OCI-LY1 (cell line): ENCODE measurements at regions not wholly inside any gene's neighbourhood (a gene's known extent, or its start where the extent isn't known, plus 50 kb on each side); places are given as distances from the start of the nearest gene placed in this dataset.

ENCODE experiments used
- H2AFZ ChIP-seq: fragments of 200-600 bp; sonication (generic), shearing (Covaris generic); 2 replicates; pipeline ENCODE4 v1.6.0; 2014; ENCODE audit warnings: antibody characterized with exemption, mild to moderate bottlenecking, low read length
- H3F3A ChIP-seq: fragments of 200-600 bp; sonication (generic), shearing (Covaris generic); 2 replicates; pipeline ENCODE4 v1.6.0; 2014; ENCODE audit warnings: mild to moderate bottlenecking, antibody characterized with exemption, low read length, moderate library complexity; ENCODE audit not compliant: insufficient read depth
- H3K27ac ChIP-seq: fragments of 200-600 bp; sonication (generic); 2 replicates; pipeline ENCODE4 v1.5.1; 2014; ENCODE audit warnings: low read length, mixed run types, mild to moderate bottlenecking, low read depth; ENCODE audit not compliant: poor library complexity, severe bottlenecking
- H3K27me3 ChIP-seq: fragments of 200-600 bp; sonication (generic); 2 replicates; pipeline ENCODE4 v1.6.0; 2014; ENCODE audit warnings: antibody characterized with exemption, mild to moderate bottlenecking, low read length, moderate library complexity; ENCODE audit not compliant: insufficient read depth
- H3K36me3 ChIP-seq: fragments of 200-600 bp; sonication (generic); 2 replicates; pipeline ENCODE4 v1.6.1; 2014; ENCODE audit warnings: mild to moderate bottlenecking, antibody characterized with exemption, low read length, moderate library complexity, mixed read lengths; ENCODE audit not compliant: insufficient read depth
- H3K4me1 ChIP-seq: fragments of 200-600 bp; sonication (generic); 2 replicates; pipeline ENCODE4 v1.5.1; 2014; ENCODE audit warnings: mild to moderate bottlenecking, low read length, moderate library complexity; ENCODE audit not compliant: insufficient read depth, severe bottlenecking
- H3K4me2 ChIP-seq: fragments of 200-600 bp; sonication (generic), shearing (Covaris generic); 2 replicates; pipeline ENCODE4 v1.6.1; 2014; ENCODE audit warnings: low read length
- H3K4me3 ChIP-seq: fragments of 200-600 bp; sonication (generic); 2 replicates; pipeline ENCODE4 v1.5.1; 2014; ENCODE audit warnings: low read length, low read depth, mild to moderate bottlenecking, mixed read lengths; ENCODE audit not compliant: poor library complexity, severe bottlenecking
- H3K79me2 ChIP-seq: fragments of 200-600 bp; shearing (Covaris generic); 2 replicates; pipeline ENCODE4 v1.6.1; 2016; ENCODE audit warnings: mixed run types, low read length, mixed read lengths; ENCODE audit not compliant: insufficient read depth
- H3K9ac ChIP-seq: fragments of 200-600 bp; sonication (generic), shearing (Covaris generic); 2 replicates; pipeline ENCODE4 v1.6.1; 2014; ENCODE audit warnings: mild to moderate bottlenecking, low read length, mixed read lengths
- H3K9me2 ChIP-seq: fragments of 200-600 bp; sonication (generic), shearing (Covaris generic); 2 replicates; pipeline ENCODE4 v1.6.1; 2014; ENCODE audit warnings: low read depth, mild to moderate bottlenecking, low read length, mixed read lengths
- H3K9me3 ChIP-seq: fragments of 200-600 bp; shearing (Covaris generic); 2 replicates; pipeline ENCODE4 v1.6.1; 2014; ENCODE audit warnings: low read length, mixed read lengths
- H4K20me1 ChIP-seq: fragments of 200-600 bp; sonication (generic), shearing (Covaris generic); 2 replicates; pipeline ENCODE4 v1.6.0; 2016; ENCODE audit warnings: mild to moderate bottlenecking, low read length; ENCODE audit not compliant: insufficient read depth
- CTCF ChIP-seq: fragments of 200-600 bp; sonication (generic), shearing (Covaris generic); IDR thresholded peaks from 2 replicates; pipeline ENCODE4 v1.5.1; 2017; ENCODE audit warnings: mild to moderate bottlenecking, antibody characterized with exemption, low read length, moderate library complexity, mixed read lengths
- EZH2 ChIP-seq: fragments of 200-600 bp; sonication (generic), shearing (Covaris generic); IDR thresholded peaks from 2 replicates; pipeline ENCODE4 v1.8.0; 2017; ENCODE audit warnings: borderline replicate concordance, mixed run types, mild to moderate bottlenecking, antibody characterized with exemption, low read length, moderate library complexity, mixed read lengths

GRCh38 chr1:218700666-218701065 is 355.5 kb downstream of the TGFB2 start:
- H3K9me2 ChIP-seq = no peaks in the 10 kb centered on the region
- H3K4me3 ChIP-seq = no peak overlapping the region
- H3K4me1 ChIP-seq = no peaks in the 10 kb centered on the region
- H3K9me3 ChIP-seq = no peaks in the 10 kb centered on the region
- no peaks in the 10 kb centered on the region for H3K27me3 ChIP-seq
- no peak overlapping the region for H3K27ac ChIP-seq
- TF ChIP-seq EZH2 = no peak
- TF ChIP-seq CTCF = no peak
- H3F3A ChIP-seq = no peaks in the 10 kb centered on the region
- H2AFZ ChIP-seq = no peak overlapping the region
- H3K79me2 ChIP-seq = no peaks in the 10 kb centered on the region
- H3K4me2 ChIP-seq = no peak overlapping the region
- H3K9ac ChIP-seq = no peak overlapping the region
- no peaks in the 10 kb centered on the region for H3K36me3 ChIP-seq
- no peaks in the 10 kb centered on the region for H4K20me1 ChIP-seq

- no peaks in the 10 kb centered on the region for H3K27me3 ChIP-seq
- H3K4me3 ChIP-seq = no peak overlapping the region
- H3K4me2 ChIP-seq = no peak overlapping the region
- H3F3A ChIP-seq = no peaks in the 10 kb centered on the region
- no peaks in the 10 kb centered on the region for H3K9me3 ChIP-seq
- H3K9me2 ChIP-seq = no peaks in the 10 kb centered on the region
- no peak overlapping the region for H3K27ac ChIP-seq
- H3K79me2 ChIP-seq = no peaks in the 10 kb centered on the region
- no peak overlapping the region for H2AFZ ChIP-seq
- TF ChIP-seq CTCF = no peak
- H3K36me3 ChIP-seq = no peaks in the 10 kb centered on the region
- no peaks in the 10 kb centered on the region for H3K4me1 ChIP-seq
- H3K9ac ChIP-seq = no peak overlapping the region
- no peaks in the 10 kb centered on the region for H4K20me1 ChIP-seq
These were observed 356.0 kb downstream of the TGFB2 start for GRCh38 chr1:218701131-218701530.

- Histone ChIP-seq H3K36me3 (no peaks in the 10 kb centered on the region), H3K9ac (no peak overlapping the region), H3K27me3 (no peaks in the 10 kb centered on the region), H3K27ac (no peak overlapping the region), H4K20me1 (no peaks in the 10 kb centered on the region), H3K4me2 (no peak overlapping the region), H3K4me3 (no peak overlapping the region), H3K9me3 (no peaks in the 10 kb centered on the region), H3K4me1 (no peaks in the 10 kb centered on the region), H3K9me2 (no peaks in the 10 kb centered on the region), H3K79me2 (no peaks in the 10 kb centered on the region), H2AFZ (no peak overlapping the region), H3F3A (no peaks in the 10 kb centered on the region)
- no peak for TF ChIP-seq EZH2
- TF ChIP-seq CTCF = no peak
These were observed 357.6 kb downstream of the TGFB2 start for GRCh38 chr1:218702775-218703174.
